Osteoblast (primary cell): ENCODE measurements at regions not wholly inside any gene's neighbourhood (a gene's known extent, or its start where the extent isn't known, plus 50 kb on each side); places are given as distances from the start of the nearest gene placed in this dataset.

Experiments used
- DNase-seq: peaks from one replicate; pipeline ENCODE4 v3.0.0; 2011; ENCODE audit warnings: low spot score, mixed read lengths; ENCODE audit not compliant: insufficient read length; ENCODE audit errors: missing footprints
- H2AFZ ChIP-seq: 2 replicates; pipeline ENCODE4 v1.6.0; 2011; ENCODE audit warnings: mild to moderate bottlenecking, low read length
- H3K27ac ChIP-seq: 2 replicates; pipeline ENCODE4 v1.5.1; 2011; ENCODE audit warnings: mild to moderate bottlenecking, low read depth, low read length, moderate library complexity
- H3K27me3 ChIP-seq: 2 replicates; pipeline ENCODE4 v1.6.0; 2012; ENCODE audit warnings: mild to moderate bottlenecking, control low read depth, inconsistent platforms, low read length, moderate library complexity; ENCODE audit not compliant: insufficient read depth
- H3K36me3 ChIP-seq: 2 replicates; pipeline ENCODE4 v1.5.1; 2011; ENCODE audit warnings: mild to moderate bottlenecking, low read length, control low read depth, moderate library complexity; ENCODE audit not compliant: insufficient read depth
- H3K4me1 ChIP-seq: 2 replicates; pipeline ENCODE4 v1.5.1; 2011; ENCODE audit warnings: mild to moderate bottlenecking, low read length, control low read depth, moderate library complexity; ENCODE audit not compliant: insufficient read depth
- H3K4me2 ChIP-seq: 2 replicates; pipeline ENCODE4 v1.6.0; 2011; ENCODE audit warnings: mild to moderate bottlenecking, low read length; ENCODE audit not compliant: insufficient read depth
- H3K4me3 ChIP-seq: fragments of 200-600 bp; sonication (generic); 3 replicates; pipeline ENCODE4 v1.5.1; 2012; ENCODE audit warnings: mild to moderate bottlenecking, low read length, inconsistent platforms; ENCODE audit not compliant: insufficient read depth
- H3K79me2 ChIP-seq: 2 replicates; pipeline ENCODE4 v1.6.0; 2012; ENCODE audit warnings: mild to moderate bottlenecking, low read length, control low read depth, inconsistent platforms; ENCODE audit not compliant: insufficient read depth
- H3K9me3 ChIP-seq: 2 replicates; pipeline ENCODE4 v1.5.1; 2011; ENCODE audit warnings: low read depth, low read length, control low read depth
- H4K20me1 ChIP-seq: 2 replicates; pipeline ENCODE4 v1.6.0; 2012; ENCODE audit warnings: mild to moderate bottlenecking, low read length, control low read depth; ENCODE audit not compliant: insufficient read depth
- TF ChIP-seq, protein P1 (sequence below): IDR thresholded peaks from 2 replicates; pipeline ENCODE4 v1.5.1; 2011; ENCODE audit warnings: mild to moderate bottlenecking, low read depth, low read length, moderate library complexity; ENCODE audit errors: extremely low read depth

DNA sequence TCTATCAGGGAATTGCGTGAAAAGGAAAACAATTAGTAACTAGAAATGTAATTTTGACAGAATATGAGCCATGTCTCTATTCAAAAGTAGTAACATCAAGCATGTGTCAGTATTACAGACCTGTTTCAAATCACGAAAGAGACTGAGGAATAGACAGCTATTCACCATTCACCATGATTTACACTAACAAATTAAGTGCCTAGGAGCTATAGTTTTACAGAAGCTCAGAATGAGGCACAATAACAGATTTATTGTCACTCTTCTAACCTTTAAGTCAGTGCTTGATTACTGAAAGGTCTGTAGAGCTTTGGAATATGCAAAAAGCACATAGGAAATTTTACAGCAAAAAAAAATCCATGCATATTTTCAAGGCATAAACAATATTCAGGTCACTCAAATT, 208.2 kb downstream of the SLCO4C1 start:
- no peak for DNase-seq
- Histone ChIP-seq H4K20me1 (no peaks in the 10 kb centered on the region), H3K4me3 (no peak overlapping the region), H3K27me3 (no peaks in the 10 kb centered on the region), H2AFZ (no peak overlapping the region), H3K9me3 (no peaks in the 10 kb centered on the region), H3K27ac (no peak overlapping the region), H3K36me3 (no peaks in the 10 kb centered on the region), H3K4me2 (no peak overlapping the region), H3K4me1 (no peaks in the 10 kb centered on the region), H3K79me2 (no peaks in the 10 kb centered on the region)
- TF ChIP-seq, protein P1, sequence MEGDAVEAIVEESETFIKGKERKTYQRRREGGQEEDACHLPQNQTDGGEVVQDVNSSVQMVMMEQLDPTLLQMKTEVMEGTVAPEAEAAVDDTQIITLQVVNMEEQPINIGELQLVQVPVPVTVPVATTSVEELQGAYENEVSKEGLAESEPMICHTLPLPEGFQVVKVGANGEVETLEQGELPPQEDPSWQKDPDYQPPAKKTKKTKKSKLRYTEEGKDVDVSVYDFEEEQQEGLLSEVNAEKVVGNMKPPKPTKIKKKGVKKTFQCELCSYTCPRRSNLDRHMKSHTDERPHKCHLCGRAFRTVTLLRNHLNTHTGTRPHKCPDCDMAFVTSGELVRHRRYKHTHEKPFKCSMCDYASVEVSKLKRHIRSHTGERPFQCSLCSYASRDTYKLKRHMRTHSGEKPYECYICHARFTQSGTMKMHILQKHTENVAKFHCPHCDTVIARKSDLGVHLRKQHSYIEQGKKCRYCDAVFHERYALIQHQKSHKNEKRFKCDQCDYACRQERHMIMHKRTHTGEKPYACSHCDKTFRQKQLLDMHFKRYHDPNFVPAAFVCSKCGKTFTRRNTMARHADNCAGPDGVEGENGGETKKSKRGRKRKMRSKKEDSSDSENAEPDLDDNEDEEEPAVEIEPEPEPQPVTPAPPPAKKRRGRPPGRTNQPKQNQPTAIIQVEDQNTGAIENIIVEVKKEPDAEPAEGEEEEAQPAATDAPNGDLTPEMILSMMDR = no peak

GRCh38 chr5:102080288-102080687, 215.8 kb downstream of the SLCO4C1 start:
- no peak overlapping the region for H3K27ac ChIP-seq
- TF ChIP-seq, protein P1 = no peak
- H3K4me1 ChIP-seq = no peaks in the 10 kb centered on the region

GRCh38 chr5:102077920-102078319, 218.2 kb downstream of the SLCO4C1 start:
- TF ChIP-seq, protein P1 = no peak
- Histone ChIP-seq H3K27ac (no peak overlapping the region), H4K20me1 (no peaks in the 10 kb centered on the region), H3K36me3 (no peaks in the 10 kb centered on the region), H3K4me1 (no peaks in the 10 kb centered on the region), H3K9me3 (peaks cover 7% of the 10 kb centered on the region), H3K4me2 (no peak overlapping the region), H3K27me3 (no peaks in the 10 kb centered on the region), H2AFZ (no peak overlapping the region), H3K4me3 (no peak overlapping the region), H3K79me2 (no peaks in the 10 kb centered on the region)
- no peak for DNase-seq

More at GRCh38 chr5:102080288-102080687, 215.8 kb downstream of the SLCO4C1 start:
- no peak for DNase-seq
- H3K27me3 ChIP-seq = no peaks in the 10 kb centered on the region
- no peaks in the 10 kb centered on the region for H4K20me1 ChIP-seq
- H3K4me2 ChIP-seq = no peak overlapping the region
- H3K4me3 ChIP-seq = no peak overlapping the region
- H2AFZ ChIP-seq = no peak overlapping the region
- H3K9me3 ChIP-seq = peaks cover 7% of the 10 kb centered on the region
- no peaks in the 10 kb centered on the region for H3K79me2 ChIP-seq
- H3K36me3 ChIP-seq = no peaks in the 10 kb centered on the region

- TF ChIP-seq, protein P1 = no peak
- no peak for DNase-seq
- H3K4me3 ChIP-seq = no peak overlapping the region
- H3K27ac ChIP-seq = no peak overlapping the region
- no peak overlapping the region for H2AFZ ChIP-seq
- H3K4me1 ChIP-seq = no peaks in the 10 kb centered on the region
- no peak overlapping the region for H3K4me2 ChIP-seq
- no peaks in the 10 kb centered on the region for H3K9me3 ChIP-seq
- H3K36me3 ChIP-seq = no peaks in the 10 kb centered on the region
- no peaks in the 10 kb centered on the region for H4K20me1 ChIP-seq
- H3K27me3 ChIP-seq = no peaks in the 10 kb centered on the region
- no peaks in the 10 kb centered on the region for H3K79me2 ChIP-seq
Observed at GRCh38 chr5:102069974-102070373, 226.1 kb downstream of the SLCO4C1 start.
